GM12878 (cell line): ENCODE measurements at regions not wholly inside any gene's neighbourhood (a gene's known extent, or its start where the extent isn't known, plus 50 kb on each side); places are given as distances from the start of the nearest gene placed in this dataset.

Experiments used
- EP300 ChIP-seq, 2 experiments: fragments of 150-350 bp in 1 of 2; IDR thresholded peaks; 2 replicates each; pipeline ENCODE4 v1.6.1; 2011 to 2012; ENCODE audit warnings: low read depth in 2 of 2, low read length in 2 of 2, borderline replicate concordance in 1 of 2, improper control_type of control experiment in 1 of 2, inconsistent platforms in 1 of 2; ENCODE audit not compliant: control insufficient read depth in 1 of 2
- YY1 ChIP-seq: IDR thresholded peaks from 2 replicates; pipeline ENCODE4 v1.6.1; 2011; ENCODE audit warnings: low read depth, mild to moderate bottlenecking, low read length

DNA sequence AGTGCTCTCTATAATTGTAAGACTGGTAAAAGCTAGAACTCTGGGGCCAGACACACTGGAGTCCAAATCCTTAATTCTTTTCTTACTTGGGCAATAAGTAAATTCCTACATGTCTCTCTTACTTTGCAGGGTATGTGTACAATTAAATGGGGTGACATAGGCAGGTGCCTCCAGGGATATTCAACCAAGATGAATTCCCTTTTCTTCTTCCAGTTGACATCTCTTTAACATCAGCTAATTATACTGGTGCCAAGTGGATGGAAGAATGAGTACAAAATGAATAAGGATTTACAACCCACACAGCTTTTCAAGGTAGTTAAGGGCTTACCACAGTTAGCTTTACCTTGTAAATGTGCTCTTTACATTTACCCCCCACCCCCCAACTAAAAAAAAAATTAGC, 295.5 kb upstream of the GADL1 start:
- TF ChIP-seq YY1 (no peak), EP300 (IDR thresholded peaks at IDR 0.05; ENCODE audit: borderline replicate concordance in 1 of 2, control insufficient read depth in 1 of 2, low read depth in 2 of 2, low read length in 2 of 2) (no peak)
